ENCODE measurements at regions not wholly inside any gene's neighbourhood (a gene's known extent, or its start where the extent isn't known, plus 50 kb on each side); places are given as distances from the start of the nearest gene placed in this dataset.

DNA sequence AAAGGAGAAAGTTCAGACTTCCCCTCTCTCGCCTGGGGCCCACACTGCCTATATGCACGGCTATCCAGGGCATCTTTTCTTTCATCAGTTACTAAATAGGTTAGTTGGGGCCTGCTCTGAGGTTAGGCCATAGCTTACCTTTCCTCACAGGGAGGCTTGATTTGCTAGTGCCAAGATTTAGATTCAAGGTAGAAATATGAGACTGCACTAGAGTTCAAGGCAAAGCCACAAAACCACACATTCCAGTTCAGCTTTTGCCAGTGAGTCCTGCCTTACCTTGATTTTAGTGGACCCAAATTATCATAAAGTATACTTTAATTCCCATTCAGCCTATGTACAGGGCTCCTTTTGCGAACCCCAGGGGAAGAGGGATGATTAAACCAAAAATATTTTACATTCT is 762.8 kb downstream of the PDHA2 start:
- no peak for TF ChIP-seq POLR2AphosphoS5 (IDR thresholded peaks at IDR 0.05; ENCODE audit: low read depth, low read length)
- TF ChIP-seq, protein P1, sequence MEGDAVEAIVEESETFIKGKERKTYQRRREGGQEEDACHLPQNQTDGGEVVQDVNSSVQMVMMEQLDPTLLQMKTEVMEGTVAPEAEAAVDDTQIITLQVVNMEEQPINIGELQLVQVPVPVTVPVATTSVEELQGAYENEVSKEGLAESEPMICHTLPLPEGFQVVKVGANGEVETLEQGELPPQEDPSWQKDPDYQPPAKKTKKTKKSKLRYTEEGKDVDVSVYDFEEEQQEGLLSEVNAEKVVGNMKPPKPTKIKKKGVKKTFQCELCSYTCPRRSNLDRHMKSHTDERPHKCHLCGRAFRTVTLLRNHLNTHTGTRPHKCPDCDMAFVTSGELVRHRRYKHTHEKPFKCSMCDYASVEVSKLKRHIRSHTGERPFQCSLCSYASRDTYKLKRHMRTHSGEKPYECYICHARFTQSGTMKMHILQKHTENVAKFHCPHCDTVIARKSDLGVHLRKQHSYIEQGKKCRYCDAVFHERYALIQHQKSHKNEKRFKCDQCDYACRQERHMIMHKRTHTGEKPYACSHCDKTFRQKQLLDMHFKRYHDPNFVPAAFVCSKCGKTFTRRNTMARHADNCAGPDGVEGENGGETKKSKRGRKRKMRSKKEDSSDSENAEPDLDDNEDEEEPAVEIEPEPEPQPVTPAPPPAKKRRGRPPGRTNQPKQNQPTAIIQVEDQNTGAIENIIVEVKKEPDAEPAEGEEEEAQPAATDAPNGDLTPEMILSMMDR (IDR thresholded peaks at IDR 0.05): no peak
- TF ChIP-seq, protein P2, sequence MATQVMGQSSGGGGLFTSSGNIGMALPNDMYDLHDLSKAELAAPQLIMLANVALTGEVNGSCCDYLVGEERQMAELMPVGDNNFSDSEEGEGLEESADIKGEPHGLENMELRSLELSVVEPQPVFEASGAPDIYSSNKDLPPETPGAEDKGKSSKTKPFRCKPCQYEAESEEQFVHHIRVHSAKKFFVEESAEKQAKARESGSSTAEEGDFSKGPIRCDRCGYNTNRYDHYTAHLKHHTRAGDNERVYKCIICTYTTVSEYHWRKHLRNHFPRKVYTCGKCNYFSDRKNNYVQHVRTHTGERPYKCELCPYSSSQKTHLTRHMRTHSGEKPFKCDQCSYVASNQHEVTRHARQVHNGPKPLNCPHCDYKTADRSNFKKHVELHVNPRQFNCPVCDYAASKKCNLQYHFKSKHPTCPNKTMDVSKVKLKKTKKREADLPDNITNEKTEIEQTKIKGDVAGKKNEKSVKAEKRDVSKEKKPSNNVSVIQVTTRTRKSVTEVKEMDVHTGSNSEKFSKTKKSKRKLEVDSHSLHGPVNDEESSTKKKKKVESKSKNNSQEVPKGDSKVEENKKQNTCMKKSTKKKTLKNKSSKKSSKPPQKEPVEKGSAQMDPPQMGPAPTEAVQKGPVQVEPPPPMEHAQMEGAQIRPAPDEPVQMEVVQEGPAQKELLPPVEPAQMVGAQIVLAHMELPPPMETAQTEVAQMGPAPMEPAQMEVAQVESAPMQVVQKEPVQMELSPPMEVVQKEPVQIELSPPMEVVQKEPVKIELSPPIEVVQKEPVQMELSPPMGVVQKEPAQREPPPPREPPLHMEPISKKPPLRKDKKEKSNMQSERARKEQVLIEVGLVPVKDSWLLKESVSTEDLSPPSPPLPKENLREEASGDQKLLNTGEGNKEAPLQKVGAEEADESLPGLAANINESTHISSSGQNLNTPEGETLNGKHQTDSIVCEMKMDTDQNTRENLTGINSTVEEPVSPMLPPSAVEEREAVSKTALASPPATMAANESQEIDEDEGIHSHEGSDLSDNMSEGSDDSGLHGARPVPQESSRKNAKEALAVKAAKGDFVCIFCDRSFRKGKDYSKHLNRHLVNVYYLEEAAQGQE (IDR thresholded peaks at IDR 0.05; ENCODE audit: insufficient read depth in 1 of 2, low read depth in 2 of 2, low read length in 1 of 2): no peak
- no peak for TF ChIP-seq SIN3A (IDR thresholded peaks at IDR 0.05; ENCODE audit: borderline replicate concordance, insufficient read depth, low read depth, low read length)
- no peak for TF ChIP-seq TCF7L2 (IDR thresholded peaks at IDR 0.05; ENCODE audit: low read depth, low read length)

Measured in Panc1 (cell line).